Esophagus muscularis mucosa (tissue), 4 donors: ENCODE measurements at regions not wholly inside any gene's neighbourhood (a gene's known extent, or its start where the extent isn't known, plus 50 kb on each side); places are given as distances from the start of the nearest gene placed in this dataset.

Experiments
- CTCF ChIP-seq, 3 experiments: fragments of 200-600 bp in 2 of 3; fragments of 450-650 bp in 1 of 3; sonication (generic) in 2 of 3; IDR thresholded peaks; one replicate each; pipeline ENCODE4 v1.5.1; 2017 to 2019; ENCODE audit warnings: antibody characterized with exemption in 3 of 3, mild to moderate bottlenecking in 2 of 3, moderate library complexity in 1 of 3
- EP300 ChIP-seq: sonication (generic); formaldehyde crosslinking; IDR thresholded peaks from one replicate; pipeline ENCODE4 v1.6.1; 2017; ENCODE audit warnings: antibody characterized with exemption
- POLR2A ChIP-seq: fragments of 450-650 bp; IDR thresholded peaks from one replicate; pipeline ENCODE4 v1.6.1; 2017; ENCODE audit warnings: antibody characterized with exemption, moderate library complexity, mild to moderate bottlenecking, low read depth
- POLR2AphosphoS5 ChIP-seq, 2 donors: sonication (generic); formaldehyde crosslinking; IDR thresholded peaks; one replicate each; pipeline ENCODE4 v1.6.1; 2017; ENCODE audit warnings: antibody characterized with exemption in 2 of 2

DNA sequence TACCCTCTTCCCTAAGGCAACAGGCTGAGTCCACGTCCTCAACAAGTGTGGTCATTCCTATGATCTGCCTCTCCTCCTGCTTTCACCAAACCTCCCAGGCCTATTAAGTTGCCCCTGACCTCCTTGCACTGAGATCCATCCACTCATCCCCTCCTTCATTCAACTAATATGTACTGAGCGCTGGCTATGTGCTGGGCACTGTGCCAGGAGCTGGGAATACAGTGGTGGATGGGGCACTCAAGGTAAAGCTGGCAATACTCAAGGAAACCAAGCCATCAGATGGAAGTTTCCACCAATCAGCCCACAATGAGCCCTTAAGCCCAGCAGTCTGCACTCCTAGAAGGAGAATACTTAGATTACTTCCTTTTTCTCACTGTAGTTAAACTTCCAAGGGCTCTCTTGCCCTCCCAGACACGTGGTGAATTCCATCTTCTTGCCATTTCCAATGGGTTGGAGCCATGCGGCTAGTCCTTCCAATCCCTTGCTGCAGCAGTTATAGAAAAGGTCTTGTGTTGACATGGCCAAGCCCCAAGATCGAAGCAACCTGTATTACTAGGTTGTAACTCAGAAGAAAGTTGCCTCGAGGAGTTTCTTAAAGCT is 279.9 kb upstream of the RUNX1 start:
- TF ChIP-seq CTCF (IDR thresholded peaks at IDR 0.05) = no peak
- no peak for TF ChIP-seq POLR2A
- TF ChIP-seq POLR2AphosphoS5 (IDR thresholded peaks at IDR 0.05) = no peak
- TF ChIP-seq EP300 = no peak
